SK-N-SH treated with all-trans-retinoic acid at 6 μM for 48 hours (cell line): ENCODE measurements at regions not wholly inside any gene's neighbourhood (a gene's known extent, or its start where the extent isn't known, plus 50 kb on each side); places are given as distances from the start of the nearest gene placed in this dataset.

ENCODE experiments used
- ATAC-seq: fragments of 200-7000 bp; cut with Tn5 transposase; 3 replicates; pipeline ENCODE4 v1.9.1; 2020; ENCODE audit warnings: mild to moderate bottlenecking, moderate library complexity
- ARNTL ChIP-seq: fragments of 450-650 bp; formaldehyde crosslinking; IDR thresholded peaks from 2 replicates; pipeline ENCODE4 v1.5.0; 2020; ENCODE audit warnings: low read depth, mild to moderate bottlenecking, moderate library complexity, borderline replicate concordance
- BACH2 ChIP-seq: fragments of 250-450 bp; sonication (Bioruptor Pico); IDR thresholded peaks from 2 replicates; pipeline ENCODE4 v1.9.0; 2021; ENCODE audit warnings: mild to moderate bottlenecking, borderline replicate concordance
- CREB5 ChIP-seq: fragments of 250-450 bp; sonication (Bioruptor Pico); IDR thresholded peaks from 2 replicates; pipeline ENCODE4 v1.5.1; 2020; ENCODE audit warnings: low read depth, mild to moderate bottlenecking, moderate library complexity
- CSDC2 ChIP-seq: fragments of 250-450 bp; sonication (Bioruptor Pico); IDR thresholded peaks from 2 replicates; pipeline ENCODE4 v1.5.0; 2020; ENCODE audit warnings: mild to moderate bottlenecking, moderate library complexity
- ESRRG ChIP-seq: fragments of 250-450 bp; sonication (Bioruptor Pico); IDR thresholded peaks from 2 replicates; pipeline ENCODE4 v1.6.1; 2021; ENCODE audit warnings: mild to moderate bottlenecking
- GLIS3 ChIP-seq: fragments of 250-450 bp; sonication (Bioruptor Pico); IDR thresholded peaks from 2 replicates; pipeline ENCODE4 v1.5.0; 2020; ENCODE audit warnings: mild to moderate bottlenecking, moderate library complexity
- ISL1 ChIP-seq: fragments of 250-450 bp; sonication (Bioruptor Pico); IDR thresholded peaks from 2 replicates; pipeline ENCODE4 v2.1.2; 2022; ENCODE audit warnings: mild to moderate bottlenecking, moderate library complexity
- OSR1 ChIP-seq: fragments of 250-450 bp; sonication (Bioruptor Pico); IDR thresholded peaks from 2 replicates; pipeline ENCODE4 v1.8.0; 2022; ENCODE audit warnings: moderate library complexity, mild to moderate bottlenecking, inconsistent platforms
- PPARA ChIP-seq: fragments of 250-450 bp; sonication (Bioruptor Pico); IDR thresholded peaks from 2 replicates; pipeline ENCODE4 v1.5.0; 2020; ENCODE audit warnings: mild to moderate bottlenecking, borderline replicate concordance
- RARB ChIP-seq: fragments of 250-450 bp; sonication (Bioruptor Pico); IDR thresholded peaks from 2 replicates; pipeline ENCODE4 v1.8.0; 2021; ENCODE audit warnings: mild to moderate bottlenecking, moderate library complexity
- SNAI2 ChIP-seq: fragments of 250-450 bp; sonication (Bioruptor Pico); IDR thresholded peaks from 2 replicates; pipeline ENCODE4 v1.5.0; 2020; ENCODE audit warnings: mild to moderate bottlenecking, moderate library complexity
- TCF4 ChIP-seq: fragments of 250-450 bp; sonication (Bioruptor Pico); IDR thresholded peaks from 2 replicates; pipeline ENCODE4 v1.8.0; 2021; ENCODE audit warnings: mild to moderate bottlenecking, moderate library complexity, borderline replicate concordance
- TOX ChIP-seq: fragments of 250-450 bp; sonication (Bioruptor Pico); IDR thresholded peaks from 2 replicates; pipeline ENCODE4 v1.8.0; 2021; ENCODE audit warnings: mild to moderate bottlenecking, moderate library complexity, borderline replicate concordance
- ZC3H10 ChIP-seq: fragments of 250-450 bp; sonication (Bioruptor Pico); IDR thresholded peaks from 2 replicates; pipeline ENCODE4 v1.5.1; 2021; ENCODE audit warnings: mild to moderate bottlenecking, moderate library complexity
- ZFP3 ChIP-seq: fragments of 250-450 bp; sonication (Bioruptor Pico); IDR thresholded peaks from 2 replicates; pipeline ENCODE4 v1.5.0; 2020; ENCODE audit warnings: mild to moderate bottlenecking, moderate library complexity
- ZFP30 ChIP-seq: fragments of 450-650 bp; formaldehyde crosslinking; IDR thresholded peaks from 2 replicates; pipeline ENCODE4 v1.5.0; 2022; ENCODE audit warnings: mild to moderate bottlenecking, moderate library complexity
- ZNF565 ChIP-seq: fragments of 450-650 bp; formaldehyde crosslinking; conservative IDR thresholded peaks from 2 replicates; pipeline ENCODE4 v1.5.0; 2020; ENCODE audit warnings: low read depth, mild to moderate bottlenecking, moderate library complexity
- ZNF70 ChIP-seq: fragments of 450-650 bp; formaldehyde crosslinking; IDR thresholded peaks from 2 replicates; pipeline ENCODE4 v1.5.0; 2020; ENCODE audit warnings: mild to moderate bottlenecking, moderate library complexity
- ZNF8 ChIP-seq: fragments of 450-650 bp; formaldehyde crosslinking; IDR thresholded peaks from 2 replicates; pipeline ENCODE4 v1.5.0; 2020; ENCODE audit warnings: mild to moderate bottlenecking, moderate library complexity
- TF ChIP-seq, protein P1 (sequence below): fragments of 250-450 bp; sonication (Bioruptor Pico); IDR thresholded peaks from 2 replicates; pipeline ENCODE4 v1.8.0; 2021; ENCODE audit warnings: low read depth, mild to moderate bottlenecking, moderate library complexity, borderline replicate concordance
- TF ChIP-seq, protein P2 (sequence below): fragments of 250-450 bp; sonication (Bioruptor Pico); IDR thresholded peaks from 2 replicates; pipeline ENCODE4 v1.5.0; 2020; ENCODE audit warnings: mild to moderate bottlenecking, moderate library complexity
- TF ChIP-seq, protein P3 (sequence below): fragments of 250-450 bp; sonication (Bioruptor Pico); IDR thresholded peaks from 2 replicates; pipeline ENCODE4 v1.8.0; 2020; ENCODE audit warnings: mild to moderate bottlenecking, moderate library complexity, borderline replicate concordance
- TF ChIP-seq, protein P4 (sequence below): fragments of 250-450 bp; sonication (Bioruptor Pico); IDR thresholded peaks from 2 replicates; pipeline ENCODE4 v1.5.1; 2021; ENCODE audit warnings: mild to moderate bottlenecking, moderate library complexity

GRCh38 chr4:62543002-62543401, 1342.9 kb downstream of the ADGRL3 start:
- no peak for TF ChIP-seq ZNF565
- TF ChIP-seq GLIS3 (CRISPR knock-in tag), result no peak
- TF ChIP-seq TOX, result no peak
- TF ChIP-seq, protein P1, sequence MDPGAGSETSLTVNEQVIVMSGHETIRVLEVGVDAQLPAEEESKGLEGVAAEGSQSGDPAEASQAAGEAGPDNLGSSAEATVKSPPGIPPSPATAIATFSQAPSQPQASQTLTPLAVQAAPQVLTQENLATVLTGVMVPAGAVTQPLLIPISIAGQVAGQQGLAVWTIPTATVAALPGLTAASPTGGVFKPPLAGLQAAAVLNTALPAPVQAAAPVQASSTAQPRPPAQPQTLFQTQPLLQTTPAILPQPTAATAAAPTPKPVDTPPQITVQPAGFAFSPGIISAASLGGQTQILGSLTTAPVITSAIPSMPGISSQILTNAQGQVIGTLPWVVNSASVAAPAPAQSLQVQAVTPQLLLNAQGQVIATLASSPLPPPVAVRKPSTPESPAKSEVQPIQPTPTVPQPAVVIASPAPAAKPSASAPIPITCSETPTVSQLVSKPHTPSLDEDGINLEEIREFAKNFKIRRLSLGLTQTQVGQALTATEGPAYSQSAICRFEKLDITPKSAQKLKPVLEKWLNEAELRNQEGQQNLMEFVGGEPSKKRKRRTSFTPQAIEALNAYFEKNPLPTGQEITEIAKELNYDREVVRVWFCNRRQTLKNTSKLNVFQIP (CRISPR knock-in tag), result no peak
- TF ChIP-seq, protein P2, sequence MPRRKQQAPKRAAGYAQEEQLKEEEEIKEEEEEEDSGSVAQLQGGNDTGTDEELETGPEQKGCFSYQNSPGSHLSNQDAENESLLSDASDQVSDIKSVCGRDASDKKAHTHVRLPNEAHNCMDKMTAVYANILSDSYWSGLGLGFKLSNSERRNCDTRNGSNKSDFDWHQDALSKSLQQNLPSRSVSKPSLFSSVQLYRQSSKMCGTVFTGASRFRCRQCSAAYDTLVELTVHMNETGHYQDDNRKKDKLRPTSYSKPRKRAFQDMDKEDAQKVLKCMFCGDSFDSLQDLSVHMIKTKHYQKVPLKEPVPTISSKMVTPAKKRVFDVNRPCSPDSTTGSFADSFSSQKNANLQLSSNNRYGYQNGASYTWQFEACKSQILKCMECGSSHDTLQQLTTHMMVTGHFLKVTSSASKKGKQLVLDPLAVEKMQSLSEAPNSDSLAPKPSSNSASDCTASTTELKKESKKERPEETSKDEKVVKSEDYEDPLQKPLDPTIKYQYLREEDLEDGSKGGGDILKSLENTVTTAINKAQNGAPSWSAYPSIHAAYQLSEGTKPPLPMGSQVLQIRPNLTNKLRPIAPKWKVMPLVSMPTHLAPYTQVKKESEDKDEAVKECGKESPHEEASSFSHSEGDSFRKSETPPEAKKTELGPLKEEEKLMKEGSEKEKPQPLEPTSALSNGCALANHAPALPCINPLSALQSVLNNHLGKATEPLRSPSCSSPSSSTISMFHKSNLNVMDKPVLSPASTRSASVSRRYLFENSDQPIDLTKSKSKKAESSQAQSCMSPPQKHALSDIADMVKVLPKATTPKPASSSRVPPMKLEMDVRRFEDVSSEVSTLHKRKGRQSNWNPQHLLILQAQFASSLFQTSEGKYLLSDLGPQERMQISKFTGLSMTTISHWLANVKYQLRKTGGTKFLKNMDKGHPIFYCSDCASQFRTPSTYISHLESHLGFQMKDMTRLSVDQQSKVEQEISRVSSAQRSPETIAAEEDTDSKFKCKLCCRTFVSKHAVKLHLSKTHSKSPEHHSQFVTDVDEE (CRISPR knock-in tag), result no peak
- TF ChIP-seq CREB5, result no peak
- TF ChIP-seq ESRRG (CRISPR knock-in tag), result no peak
- TF ChIP-seq SNAI2 (CRISPR knock-in tag), result no peak
- no peak for TF ChIP-seq CSDC2 (CRISPR knock-in tag)
- no peak for TF ChIP-seq OSR1 (CRISPR knock-in tag)
- no peak for TF ChIP-seq ISL1 (CRISPR knock-in tag)
- TF ChIP-seq ZFP3 (CRISPR knock-in tag), result no peak
- ATAC-seq, result no peak

DNA sequence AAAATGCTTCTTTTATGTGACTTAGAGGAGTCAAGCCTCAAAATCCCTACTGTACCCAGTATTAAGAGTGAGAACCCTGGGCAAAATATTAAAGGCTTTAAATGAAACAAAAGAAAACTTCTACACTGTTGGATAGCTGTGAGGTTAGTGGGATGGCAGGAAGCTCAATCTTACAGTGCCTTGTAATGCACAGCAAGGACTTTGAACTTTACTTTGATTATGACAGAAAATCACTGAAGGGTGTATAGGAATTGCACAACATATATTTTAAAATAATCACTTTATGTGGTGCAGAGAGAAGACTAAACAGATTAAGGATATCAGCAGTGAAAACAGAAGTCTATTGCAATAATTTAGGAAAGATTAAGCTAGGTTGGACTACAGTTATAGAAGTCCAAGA, 1333.4 kb downstream of the ADGRL3 start:
- TF ChIP-seq ZFP30 (no peak), ZC3H10 (CRISPR knock-in tag) (no peak), SNAI2 (CRISPR knock-in tag) (no peak), ZNF8 (CRISPR knock-in tag) (no peak), RARB (CRISPR knock-in tag) (no peak), GLIS3 (CRISPR knock-in tag) (no peak), ZNF565 (no peak), TOX (no peak), ZNF70 (CRISPR knock-in tag) (no peak), OSR1 (CRISPR knock-in tag) (no peak), ISL1 (CRISPR knock-in tag) (no peak), ESRRG (CRISPR knock-in tag) (no peak), PPARA (no peak), CSDC2 (CRISPR knock-in tag) (no peak), ARNTL (no peak), BACH2 (CRISPR knock-in tag) (no peak), TCF4 (CRISPR knock-in tag) (no peak), CREB5 (no peak)
- TF ChIP-seq, protein P3, sequence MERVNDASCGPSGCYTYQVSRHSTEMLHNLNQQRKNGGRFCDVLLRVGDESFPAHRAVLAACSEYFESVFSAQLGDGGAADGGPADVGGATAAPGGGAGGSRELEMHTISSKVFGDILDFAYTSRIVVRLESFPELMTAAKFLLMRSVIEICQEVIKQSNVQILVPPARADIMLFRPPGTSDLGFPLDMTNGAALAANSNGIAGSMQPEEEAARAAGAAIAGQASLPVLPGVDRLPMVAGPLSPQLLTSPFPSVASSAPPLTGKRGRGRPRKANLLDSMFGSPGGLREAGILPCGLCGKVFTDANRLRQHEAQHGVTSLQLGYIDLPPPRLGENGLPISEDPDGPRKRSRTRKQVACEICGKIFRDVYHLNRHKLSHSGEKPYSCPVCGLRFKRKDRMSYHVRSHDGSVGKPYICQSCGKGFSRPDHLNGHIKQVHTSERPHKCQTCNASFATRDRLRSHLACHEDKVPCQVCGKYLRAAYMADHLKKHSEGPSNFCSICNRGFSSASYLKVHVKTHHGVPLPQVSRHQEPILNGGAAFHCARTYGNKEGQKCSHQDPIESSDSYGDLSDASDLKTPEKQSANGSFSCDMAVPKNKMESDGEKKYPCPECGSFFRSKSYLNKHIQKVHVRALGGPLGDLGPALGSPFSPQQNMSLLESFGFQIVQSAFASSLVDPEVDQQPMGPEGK, result no peak
- TF ChIP-seq, protein P4, sequence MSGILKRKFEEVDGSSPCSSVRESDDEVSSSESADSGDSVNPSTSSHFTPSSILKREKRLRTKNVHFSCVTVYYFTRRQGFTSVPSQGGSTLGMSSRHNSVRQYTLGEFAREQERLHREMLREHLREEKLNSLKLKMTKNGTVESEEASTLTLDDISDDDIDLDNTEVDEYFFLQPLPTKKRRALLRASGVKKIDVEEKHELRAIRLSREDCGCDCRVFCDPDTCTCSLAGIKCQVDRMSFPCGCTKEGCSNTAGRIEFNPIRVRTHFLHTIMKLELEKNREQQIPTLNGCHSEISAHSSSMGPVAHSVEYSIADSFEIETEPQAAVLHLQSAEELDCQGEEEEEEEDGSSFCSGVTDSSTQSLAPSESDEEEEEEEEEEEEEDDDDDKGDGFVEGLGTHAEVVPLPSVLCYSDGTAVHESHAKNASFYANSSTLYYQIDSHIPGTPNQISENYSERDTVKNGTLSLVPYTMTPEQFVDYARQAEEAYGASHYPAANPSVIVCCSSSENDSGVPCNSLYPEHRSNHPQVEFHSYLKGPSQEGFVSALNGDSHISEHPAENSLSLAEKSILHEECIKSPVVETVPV (CRISPR knock-in tag), result no peak
- TF ChIP-seq, all 23 proteins: peak for 0
- ATAC-seq, result no peak
